ENCODE measurements at regions not wholly inside any gene's neighbourhood (a gene's known extent, or its start where the extent isn't known, plus 50 kb on each side); places are given as distances from the start of the nearest gene placed in this dataset.
"Not testable (repeated sequence)": the region's sequence is repeated elsewhere in the genome, so short reads cannot be mapped to it uniquely, and the experiment has no call there.

GRCh38 chr6:84635081-84635761 lies 129.2 kb downstream of the TBX18 start:
- Histone ChIP-seq H3K4me3 (no peak overlapping the region), H3K36me3 (replicated peaks) (no peaks in the 10 kb centered on the region), H3K9me3 (no peaks in the 10 kb centered on the region), H3K27me3 (ENCODE audit: low read depth) (no peaks in the 10 kb centered on the region), H3K4me1 (no peaks in the 10 kb centered on the region)
- no peak for DNase-seq (ENCODE audit: low spot score in 2 of 2)
- in situ Hi-C loops (cut with MboI; ENCODE audit: low sequenced_read_pairs): no loop called here

DNA sequence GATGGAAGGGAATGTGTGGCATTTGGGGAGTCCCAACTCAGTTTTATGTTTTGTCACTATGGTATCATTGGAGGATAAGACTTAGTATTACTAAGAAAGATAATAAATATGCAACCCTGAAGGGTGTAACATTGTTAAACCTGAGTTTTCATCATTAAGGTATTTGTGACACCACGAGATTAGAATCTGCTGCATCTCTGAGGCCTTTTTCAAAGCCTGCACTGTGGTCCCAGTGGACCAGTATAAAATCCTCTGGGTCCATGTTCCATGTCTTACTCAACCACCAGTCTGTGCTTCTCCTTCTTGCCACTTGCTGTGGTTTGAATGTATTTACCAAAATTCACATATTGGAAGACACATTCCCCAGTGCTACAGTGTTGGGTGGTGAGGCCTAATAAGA lies 130.6 kb downstream of the TBX18 start:
- no peak for DNase-seq (ENCODE audit: low spot score in 2 of 2)
- in situ Hi-C loops (cut with MboI; ENCODE audit: low sequenced_read_pairs): no loop called here
- H3K4me1 ChIP-seq: no peaks in the 10 kb centered on the region
- no peaks in the 10 kb centered on the region for H3K27me3 ChIP-seq (ENCODE audit: low read depth)
- H3K9me3 ChIP-seq: no peaks in the 10 kb centered on the region
- no peaks in the 10 kb centered on the region for H3K36me3 ChIP-seq (replicated peaks)
- no peak overlapping the region for H3K4me3 ChIP-seq

- in situ Hi-C loops (cut with MboI; ENCODE audit: low sequenced_read_pairs); H3K4me1 ChIP-seq; H3K4me3 ChIP-seq; H3K9me3 ChIP-seq; H3K27me3 ChIP-seq (ENCODE audit: low read depth); H3K36me3 ChIP-seq (replicated peaks); DNase-seq (ENCODE audit: low spot score in 2 of 2): not testable (repeated sequence)
Observed at GRCh38 chr6:84626527-84626926, 137.9 kb downstream of the TBX18 start.

GRCh38 chr6:84625506-84625905 lies 138.9 kb downstream of the TBX18 start:
- no peak overlapping the region for H3K4me3 ChIP-seq
- no peaks in the 10 kb centered on the region for H3K36me3 ChIP-seq (replicated peaks)
- no peaks in the 10 kb centered on the region for H3K4me1 ChIP-seq
- in situ Hi-C loops (cut with MboI; ENCODE audit: low sequenced_read_pairs): no loop called here
- no peaks in the 10 kb centered on the region for H3K9me3 ChIP-seq
- no peak for DNase-seq (ENCODE audit: low spot score in 2 of 2)
- H3K27me3 ChIP-seq (ENCODE audit: low read depth): no peaks in the 10 kb centered on the region

DNA sequence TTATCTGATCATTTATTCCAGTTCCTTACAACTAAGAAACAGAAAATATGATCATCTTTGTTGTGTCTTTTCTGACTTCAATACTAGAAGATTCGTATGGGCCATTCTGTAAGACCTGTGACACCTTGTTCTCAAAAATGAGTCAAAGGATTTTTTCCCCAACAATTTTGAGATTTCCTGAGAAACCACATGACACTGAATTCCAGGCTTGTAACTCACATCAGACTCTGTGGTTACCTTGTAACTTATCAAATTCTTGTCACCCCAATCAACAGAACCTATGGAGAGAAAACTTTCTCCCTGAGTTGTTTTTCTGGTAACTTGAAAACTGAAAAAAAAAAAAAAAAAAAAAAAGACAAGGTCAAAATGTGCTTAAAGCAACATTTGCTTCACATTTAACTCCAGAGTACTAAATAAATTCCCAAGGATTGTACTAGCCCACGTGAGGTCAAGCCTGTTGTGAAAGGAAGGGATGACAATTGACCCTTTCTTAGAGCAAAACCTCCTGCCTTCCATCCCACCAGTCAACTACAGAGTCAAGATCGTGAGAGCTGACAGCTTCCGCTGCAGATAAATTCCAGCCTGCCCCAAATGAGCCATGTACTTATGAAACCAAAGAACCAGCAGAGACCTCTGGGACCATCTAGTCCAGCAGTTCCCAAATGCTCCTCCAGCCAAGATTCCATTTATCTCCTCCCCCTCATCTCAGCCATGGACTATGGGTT lies 140.3 kb downstream of the TBX18 start:
- Histone ChIP-seq H3K36me3 (replicated peaks) (no peaks in the 10 kb centered on the region), H3K4me3 (no peak overlapping the region), H3K9me3 (no peaks in the 10 kb centered on the region), H3K27me3 (ENCODE audit: low read depth) (no peaks in the 10 kb centered on the region), H3K4me1 (no peaks in the 10 kb centered on the region)
- DNase-seq (ENCODE audit: low spot score in 2 of 2): no peak
- in situ Hi-C loops (cut with MboI; ENCODE audit: low sequenced_read_pairs): no loop called here

- H3K4me1 ChIP-seq: no peaks in the 10 kb centered on the region
- no peaks in the 10 kb centered on the region for H3K27me3 ChIP-seq (ENCODE audit: low read depth)
- H3K36me3 ChIP-seq (replicated peaks): no peaks in the 10 kb centered on the region
- in situ Hi-C loops (cut with MboI; ENCODE audit: low sequenced_read_pairs): no loop called here
- no peaks in the 10 kb centered on the region for H3K9me3 ChIP-seq
- H3K4me3 ChIP-seq: no peak overlapping the region
- no peak for DNase-seq (ENCODE audit: low spot score in 2 of 2)
Observed at GRCh38 chr6:84618836-84619235, 145.6 kb downstream of the TBX18 start.

GRCh38 chr6:84618046-84618752 lies 146.2 kb downstream of the TBX18 start:
- H3K4me1 ChIP-seq: no peaks in the 10 kb centered on the region
- no peaks in the 10 kb centered on the region for H3K9me3 ChIP-seq
- in situ Hi-C loops (cut with MboI; ENCODE audit: low sequenced_read_pairs): no loop called here
- H3K4me3 ChIP-seq: no peak overlapping the region
- H3K36me3 ChIP-seq (replicated peaks): no peaks in the 10 kb centered on the region
- no peak for DNase-seq (ENCODE audit: low spot score in 2 of 2)
- H3K27me3 ChIP-seq (ENCODE audit: low read depth): no peaks in the 10 kb centered on the region

GRCh38 chr6:84615987-84616386 lies 148.4 kb downstream of the TBX18 start:
- Histone ChIP-seq H3K36me3 (replicated peaks) (no peaks in the 10 kb centered on the region), H3K4me1 (no peaks in the 10 kb centered on the region), H3K27me3 (ENCODE audit: low read depth) (no peaks in the 10 kb centered on the region), H3K4me3 (no peak overlapping the region), H3K9me3 (no peaks in the 10 kb centered on the region)
- DNase-seq (ENCODE audit: low spot score in 2 of 2): no peak
- in situ Hi-C loops (cut with MboI; ENCODE audit: low sequenced_read_pairs): no loop called here

DNA sequence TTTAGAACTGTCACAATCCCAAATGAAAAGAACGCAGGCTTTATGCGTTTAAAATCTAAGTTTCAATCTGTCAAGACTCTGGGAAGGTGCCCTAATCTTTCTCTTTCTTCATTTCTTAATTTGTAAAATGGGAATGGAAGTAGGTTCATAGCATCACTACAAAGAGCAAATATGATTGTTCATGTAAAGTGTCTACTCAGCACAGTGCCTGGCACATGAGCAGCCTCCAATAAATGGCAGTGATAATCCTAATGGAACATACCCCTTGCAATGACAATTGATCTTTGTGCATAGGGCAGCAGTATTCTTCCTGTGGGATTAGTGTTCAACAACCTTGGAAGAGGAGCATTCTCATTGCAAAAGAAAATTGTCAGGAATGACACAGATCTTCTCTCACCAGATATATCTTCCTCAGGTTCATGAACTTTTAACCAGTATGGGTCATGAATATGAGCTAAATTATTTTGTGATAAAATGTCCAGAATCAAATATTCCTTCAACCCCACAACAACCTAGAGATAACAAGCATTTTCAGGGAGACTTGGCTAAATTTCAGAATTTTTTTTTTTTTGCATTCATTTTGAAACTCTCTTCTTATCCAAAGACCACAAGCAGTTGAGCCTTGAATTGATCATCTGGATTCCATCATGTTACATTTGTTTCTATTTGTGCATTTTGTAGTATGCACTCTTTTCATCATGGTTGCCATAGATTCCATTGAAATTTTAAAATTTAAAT lies 149.1 kb downstream of the TBX18 start:
- no peak overlapping the region for H3K4me3 ChIP-seq
- no peaks in the 10 kb centered on the region for H3K9me3 ChIP-seq
- in situ Hi-C loops (cut with MboI; ENCODE audit: low sequenced_read_pairs): no loop called here
- no peaks in the 10 kb centered on the region for H3K36me3 ChIP-seq (replicated peaks)
- no peak for DNase-seq (ENCODE audit: low spot score in 2 of 2)
- no peaks in the 10 kb centered on the region for H3K4me1 ChIP-seq
- no peaks in the 10 kb centered on the region for H3K27me3 ChIP-seq (ENCODE audit: low read depth)

DNA sequence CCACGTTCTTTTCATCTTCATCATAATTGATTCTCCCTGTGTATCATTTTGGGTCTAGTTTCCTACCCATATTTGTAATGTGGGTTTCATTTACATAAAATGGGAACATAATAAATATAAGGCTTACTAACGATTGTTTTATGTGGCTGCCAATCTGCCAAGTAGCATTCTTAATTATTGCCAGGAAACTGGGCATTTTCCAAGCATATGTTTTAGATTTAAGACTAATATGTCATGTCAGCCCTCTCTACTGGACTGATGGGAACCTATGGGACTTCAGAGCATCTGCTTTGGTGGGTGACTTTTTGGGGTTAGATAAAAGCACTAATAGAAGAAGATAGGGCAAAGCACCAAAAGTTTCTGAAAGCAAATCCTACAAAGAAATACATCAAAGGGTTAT lies 157.5 kb downstream of the TBX18 start:
- Histone ChIP-seq H3K9me3 (no peaks in the 10 kb centered on the region), H3K27me3 (ENCODE audit: low read depth) (no peaks in the 10 kb centered on the region), H3K36me3 (replicated peaks) (no peaks in the 10 kb centered on the region), H3K4me1 (no peaks in the 10 kb centered on the region), H3K4me3 (no peak overlapping the region)
- no peak for DNase-seq (ENCODE audit: low spot score in 2 of 2)
- in situ Hi-C loops (cut with MboI; ENCODE audit: low sequenced_read_pairs): no loop called here

DNA sequence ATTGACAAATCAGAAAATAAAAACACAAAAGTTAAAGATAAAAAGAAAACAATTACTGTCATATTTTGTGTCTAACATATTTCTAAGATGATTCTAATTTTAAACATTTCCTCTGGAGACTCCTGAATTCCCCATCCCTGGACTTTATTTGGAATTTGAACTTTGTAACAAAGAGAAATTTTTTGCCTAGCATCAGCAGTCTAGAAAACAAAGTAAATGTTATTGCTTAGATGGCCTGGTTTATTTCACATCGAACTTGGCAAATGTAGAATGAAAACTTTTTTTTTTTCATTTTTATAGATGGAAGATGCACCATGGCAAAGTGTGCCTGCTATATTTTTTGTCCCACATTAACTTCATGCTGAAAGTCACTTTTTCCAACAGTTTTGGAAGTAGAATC lies 159.1 kb downstream of the TBX18 start:
- Histone ChIP-seq H3K4me1 (no peaks in the 10 kb centered on the region), H3K4me3 (no peak overlapping the region), H3K9me3 (no peaks in the 10 kb centered on the region), H3K27me3 (ENCODE audit: low read depth) (no peaks in the 10 kb centered on the region), H3K36me3 (replicated peaks) (no peaks in the 10 kb centered on the region)
- DNase-seq (ENCODE audit: low spot score in 2 of 2): no peak
- in situ Hi-C loops (cut with MboI; ENCODE audit: low sequenced_read_pairs): no loop called here

- H3K9me3 ChIP-seq: no peaks in the 10 kb centered on the region
- H3K4me1 ChIP-seq: no peaks in the 10 kb centered on the region
- no peak for DNase-seq (ENCODE audit: low spot score in 2 of 2)
- H3K4me3 ChIP-seq: no peak overlapping the region
- no peaks in the 10 kb centered on the region for H3K27me3 ChIP-seq (ENCODE audit: low read depth)
- H3K36me3 ChIP-seq (replicated peaks): no peaks in the 10 kb centered on the region
- in situ Hi-C loops (cut with MboI; ENCODE audit: low sequenced_read_pairs): no loop called here
Observed at GRCh38 chr6:84601366-84601765, 163.0 kb downstream of the TBX18 start.

- in situ Hi-C loops (cut with MboI; ENCODE audit: low sequenced_read_pairs): no loop called here
- DNase-seq (ENCODE audit: low spot score in 2 of 2): no peak
- Histone ChIP-seq H3K36me3 (replicated peaks) (no peaks in the 10 kb centered on the region), H3K4me1 (no peaks in the 10 kb centered on the region), H3K9me3 (no peaks in the 10 kb centered on the region), H3K4me3 (no peak overlapping the region), H3K27me3 (ENCODE audit: low read depth) (no peaks in the 10 kb centered on the region)
Observed at GRCh38 chr6:84599991-84600390, 164.4 kb downstream of the TBX18 start.
